Fibroblast of lung (primary cell): ENCODE measurements at regions not wholly inside any gene's neighbourhood (a gene's known extent, or its start where the extent isn't known, plus 50 kb on each side); places are given as distances from the start of the nearest gene placed in this dataset.

ENCODE experiments used
- EZH2 ChIP-seq: IDR thresholded peaks from 2 replicates; pipeline ENCODE4 v1.5.1; 2012; ENCODE audit warnings: low read length, control low read depth, mild to moderate bottlenecking; ENCODE audit errors: missing control alignments
- TF ChIP-seq, protein P1 (sequence below), 2 donors: IDR thresholded peaks in 1 of 2; conservative IDR thresholded peaks in 1 of 2; 1 replicate in 1 of 2; 2 replicates in 1 of 2; pipeline ENCODE4 v1.5.1; 2011 to 2012; ENCODE audit warnings: low read length in 2 of 2, control low read depth in 1 of 2, inconsistent platforms in 1 of 2, low read depth in 1 of 2, mild to moderate bottlenecking in 1 of 2

DNA sequence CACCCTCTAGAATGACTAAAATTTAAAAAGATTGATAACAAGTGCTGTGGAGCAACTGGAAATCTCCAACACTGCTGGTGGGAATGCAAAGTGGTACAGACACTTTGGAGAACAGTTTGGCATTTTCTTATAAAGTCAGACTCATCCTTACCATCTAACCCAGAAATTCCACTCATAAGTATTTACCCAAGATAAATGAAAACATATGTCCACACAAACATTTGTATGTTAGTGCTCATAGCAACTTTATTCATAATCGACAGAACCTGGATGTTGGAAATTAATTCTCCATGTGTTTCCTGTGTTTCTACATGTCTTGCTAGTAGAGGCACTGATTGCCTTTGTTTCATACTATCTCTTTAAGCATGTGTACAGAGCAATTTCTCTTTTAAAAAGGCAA is 282.4 kb downstream of the AHR start:
- TF ChIP-seq, protein P1, sequence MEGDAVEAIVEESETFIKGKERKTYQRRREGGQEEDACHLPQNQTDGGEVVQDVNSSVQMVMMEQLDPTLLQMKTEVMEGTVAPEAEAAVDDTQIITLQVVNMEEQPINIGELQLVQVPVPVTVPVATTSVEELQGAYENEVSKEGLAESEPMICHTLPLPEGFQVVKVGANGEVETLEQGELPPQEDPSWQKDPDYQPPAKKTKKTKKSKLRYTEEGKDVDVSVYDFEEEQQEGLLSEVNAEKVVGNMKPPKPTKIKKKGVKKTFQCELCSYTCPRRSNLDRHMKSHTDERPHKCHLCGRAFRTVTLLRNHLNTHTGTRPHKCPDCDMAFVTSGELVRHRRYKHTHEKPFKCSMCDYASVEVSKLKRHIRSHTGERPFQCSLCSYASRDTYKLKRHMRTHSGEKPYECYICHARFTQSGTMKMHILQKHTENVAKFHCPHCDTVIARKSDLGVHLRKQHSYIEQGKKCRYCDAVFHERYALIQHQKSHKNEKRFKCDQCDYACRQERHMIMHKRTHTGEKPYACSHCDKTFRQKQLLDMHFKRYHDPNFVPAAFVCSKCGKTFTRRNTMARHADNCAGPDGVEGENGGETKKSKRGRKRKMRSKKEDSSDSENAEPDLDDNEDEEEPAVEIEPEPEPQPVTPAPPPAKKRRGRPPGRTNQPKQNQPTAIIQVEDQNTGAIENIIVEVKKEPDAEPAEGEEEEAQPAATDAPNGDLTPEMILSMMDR (conservative IDR thresholded peaks at IDR 0.05 in 1 of 2, IDR thresholded peaks at IDR 0.05 in 1 of 2; ENCODE audit: low read depth in 1 of 2, low read length in 2 of 2): no peak
- TF ChIP-seq EZH2: no peak
